PC-3 (cell line): ENCODE measurements at regions not wholly inside any gene's neighbourhood (a gene's known extent, or its start where the extent isn't known, plus 50 kb on each side); places are given as distances from the start of the nearest gene placed in this dataset.

Experiments used
- ATAC-seq: fragments of 200-7000 bp; cut with Tn5 transposase; 2 replicates; pipeline ENCODE4 v1.9.1; 2020; ENCODE audit warnings: mild to moderate bottlenecking, moderate library complexity
- BruUV-seq: library from RNA; stranded (reverse); fragments of 400-500 nt; replicated peaks from 2 replicates; lab custom pipeline; 2021; lab: Mats Ljungman, UMichigan
- CTCF ChIA-PET: fragments of 300-600 bp; sonication (Branson Sonifier 250); formaldehyde crosslinking; loops from one replicate; lab custom pipeline; 2022; ENCODE audit warnings: antibody characterized with exemption; lab: Charles Lee
- POLR2A ChIA-PET: fragments of 300-600 bp; sonication (Branson Sonifier 250); formaldehyde crosslinking; loops from one replicate; lab custom pipeline; 2022; ENCODE audit warnings: antibody characterized with exemption; ENCODE audit not compliant: unreplicated experiment; lab: Charles Lee
- DNase-seq: peaks from one replicate; pipeline ENCODE4 v3.0.0-alpha.2; 2015
- H2AFZ ChIP-seq: fragments of 300-600 bp; sonication (generic); 2 replicates; pipeline ENCODE4 v1.6.0; 2016; ENCODE audit warnings: antibody characterized with exemption, low read length
- H3F3A ChIP-seq: fragments of 300-600 bp; sonication (generic); one replicate; pipeline ENCODE4 v1.6.0; 2017; ENCODE audit warnings: antibody characterized with exemption, low read length, control low read depth, mild to moderate bottlenecking; ENCODE audit not compliant: unreplicated experiment
- H3K27ac ChIP-seq: fragments of 300-600 bp; sonication (generic); 2 replicates; pipeline ENCODE4 v1.5.1; 2016; ENCODE audit warnings: mild to moderate bottlenecking, low read length
- H3K27me3 ChIP-seq: fragments of 300-600 bp; sonication (generic); 2 replicates; pipeline ENCODE4 v1.6.1; 2016; ENCODE audit warnings: low read length, mixed read lengths
- H3K36me3 ChIP-seq: fragments of 300-600 bp; sonication (generic); 2 replicates; pipeline ENCODE4 v1.6.1; 2016; ENCODE audit warnings: low read depth, mixed run types, low read length, mixed read lengths
- H3K4me1 ChIP-seq: fragments of 300-600 bp; sonication (generic); 2 replicates; pipeline ENCODE4 v1.5.1; 2016; ENCODE audit warnings: low read length; ENCODE audit not compliant: insufficient read depth
- H3K4me2 ChIP-seq: fragments of 300-600 bp; sonication (generic); 2 replicates; pipeline ENCODE4 v1.6.0; 2016; ENCODE audit warnings: low read length
- H3K4me3 ChIP-seq: fragments of 300-600 bp; sonication (generic); 2 replicates; pipeline ENCODE4 v1.5.1; 2016; ENCODE audit warnings: mild to moderate bottlenecking, low read length, mixed read lengths
- H3K79me2 ChIP-seq: fragments of 300-600 bp; sonication (generic); 2 replicates; pipeline ENCODE4 v1.6.1; 2017; ENCODE audit warnings: low read length, mixed read lengths
- H3K9ac ChIP-seq: fragments of 300-600 bp; sonication (generic); 2 replicates; pipeline ENCODE4 v1.6.0; 2016; ENCODE audit warnings: mild to moderate bottlenecking, low read length
- H3K9me2 ChIP-seq: fragments of 300-600 bp; sonication (generic); replicated peaks from 2 replicates; pipeline ENCODE4 v1.6.1; 2016; ENCODE audit warnings: mixed run types, low read length, mixed read lengths
- H3K9me3 ChIP-seq: fragments of 300-600 bp; sonication (generic); 2 replicates; pipeline ENCODE4 v1.6.1; 2016; ENCODE audit warnings: low read length, mixed read lengths
- H4K20me1 ChIP-seq: fragments of 300-600 bp; sonication (generic); 2 replicates; pipeline ENCODE4 v1.6.1; 2016; ENCODE audit warnings: low read length, mixed read lengths
- CTCF ChIP-seq: fragments of 300-600 bp; sonication (generic); conservative IDR thresholded peaks from 2 replicates; pipeline ENCODE4 v1.5.1; 2017; ENCODE audit warnings: antibody characterized with exemption, low read depth, mild to moderate bottlenecking, low read length
- EZH2 ChIP-seq: fragments of 300-600 bp; sonication (generic); IDR thresholded peaks from one replicate; pipeline ENCODE4 v1.6.1; 2017; ENCODE audit warnings: antibody characterized with exemption, mild to moderate bottlenecking, low read length; ENCODE audit not compliant: unreplicated experiment
- EZH2phosphoT487 ChIP-seq: fragments of 300-600 bp; sonication (generic); IDR thresholded peaks from 2 replicates; pipeline ENCODE4 v1.6.1; 2018; ENCODE audit warnings: mild to moderate bottlenecking, antibody characterized with exemption, low read length, borderline replicate concordance
- intact Hi-C: fragments of 100-400 bp; cut with micrococcal nuclease; formaldehyde crosslinking; loops from 2 replicates; pipeline ENCODE4 v1.9.0; 2023

- POLR2A ChIA-PET: no interaction called here
- no peaks in the 10 kb centered on the region for H4K20me1 ChIP-seq
Measured at GRCh38 chr5:62154758-62155157, 151.2 kb upstream of the KIF2A start.

GRCh38 chr5:62155988-62156387 is 150.0 kb upstream of the KIF2A start:
- Histone ChIP-seq H3K27ac (no peak overlapping the region), H3K9me2 (no peaks in the 10 kb centered on the region), H3K4me2 (no peak overlapping the region), H4K20me1 (no peaks in the 10 kb centered on the region), H3K9ac (no peak overlapping the region), H3K4me3 (no peak overlapping the region), H3K79me2 (no peaks in the 10 kb centered on the region), H2AFZ (no peak overlapping the region), H3K27me3 (no peaks in the 10 kb centered on the region), H3K9me3 (no peaks in the 10 kb centered on the region), H3K4me1 (no peaks in the 10 kb centered on the region), H3K36me3 (no peaks in the 10 kb centered on the region), H3F3A (no peaks in the 10 kb centered on the region)
- no peak for ATAC-seq
- intact Hi-C loops: no loop called here
- no TSS peak for BruUV-seq
- ChIA-PET POLR2A (no interaction called here), CTCF (no interaction called here)
- no peak for DNase-seq
- TF ChIP-seq CTCF (no peak), EZH2phosphoT487 (no peak)

More at GRCh38 chr5:62154758-62155157, 151.2 kb upstream of the KIF2A start:
- Histone ChIP-seq H3K9me2 (no peaks in the 10 kb centered on the region), H2AFZ (no peak overlapping the region), H3K79me2 (no peaks in the 10 kb centered on the region), H3K9ac (no peak overlapping the region), H3K9me3 (no peaks in the 10 kb centered on the region), H3K4me2 (no peak overlapping the region), H3F3A (no peaks in the 10 kb centered on the region), H3K4me1 (no peaks in the 10 kb centered on the region), H3K4me3 (no peak overlapping the region), H3K27ac (no peak overlapping the region), H3K27me3 (no peaks in the 10 kb centered on the region), H3K36me3 (no peaks in the 10 kb centered on the region)
- BruUV-seq: no TSS peak
- ATAC-seq: no peak
- TF ChIP-seq CTCF: no peak
- TF ChIP-seq EZH2: no peak
- no peak for TF ChIP-seq EZH2phosphoT487
- no peak for DNase-seq
- CTCF ChIA-PET: no interaction called here
- intact Hi-C loops: no loop called here

GRCh38 chr5:62167561-62168057 is 138.4 kb upstream of the KIF2A start:
- DNase-seq (no peak), ATAC-seq (no peak)
- Histone ChIP-seq H3K9ac (no peak overlapping the region), H2AFZ (no peak overlapping the region), H3K27me3 (peaks cover 8% of the 10 kb centered on the region; the same call in 1 of the 2 replicates), H3K36me3 (no peaks in the 10 kb centered on the region), H3K9me2 (no peaks in the 10 kb centered on the region), H4K20me1 (no peaks in the 10 kb centered on the region), H3K27ac (no peak overlapping the region), H3K4me1 (no peaks in the 10 kb centered on the region), H3K9me3 (no peaks in the 10 kb centered on the region), H3F3A (no peaks in the 10 kb centered on the region), H3K4me2 (no peak overlapping the region), H3K79me2 (no peaks in the 10 kb centered on the region), H3K4me3 (no peak overlapping the region)
- POLR2A ChIA-PET: no interaction called here
- no peak for TF ChIP-seq EZH2phosphoT487
- no peak for TF ChIP-seq CTCF
- intact Hi-C loops: no loop called here
- no TSS peak for BruUV-seq
- CTCF ChIA-PET: no interaction called here
